Ovary (tissue), 7 donors: ENCODE measurements at regions not wholly inside any gene's neighbourhood (a gene's known extent, or its start where the extent isn't known, plus 50 kb on each side); places are given as distances from the start of the nearest gene placed in this dataset.
"Not testable (repeated sequence)": the region's sequence is repeated elsewhere in the genome, so short reads cannot be mapped to it uniquely, and the experiment has no call there.

ENCODE experiments used
- DNase-seq, 5 donors: peaks; one replicate each; pipeline ENCODE4 v3.0.0-alpha.2; 2019 to 2020
- H3K27ac ChIP-seq, 2 donors: fragments of 200-600 bp; one replicate each; pipeline versions ENCODE4 v1.5.1 to v1.8.0; 2019 to 2022
- H3K27me3 ChIP-seq: fragments of 200-600 bp; one replicate; pipeline ENCODE4 v1.8.0; 2022
- H3K36me3 ChIP-seq: fragments of 200-600 bp; sonication (generic); one replicate; pipeline ENCODE4 v1.5.1; 2019
- H3K4me1 ChIP-seq: one replicate; pipeline ENCODE4 v1.8.1; 2013; ENCODE audit warnings: mild to moderate bottlenecking, moderate library complexity; ENCODE audit not compliant: insufficient read depth
- H3K4me3 ChIP-seq: fragments of 200-600 bp; sonication (generic); one replicate; pipeline ENCODE4 v1.5.1; 2017
- H3K9me3 ChIP-seq, 2 donors: fragments of 200-600 bp in 1 of 2; sonication (generic) in 1 of 2; one replicate each; pipeline versions ENCODE4 v1.5.1 to v1.8.1; 2013 to 2019; ENCODE audit warnings: mild to moderate bottlenecking in 1 of 2, moderate library complexity in 1 of 2
- CTCF ChIP-seq, 3 donors: fragments of 450-650 bp in 2 of 3; fragments of 200-600 bp in 1 of 3; IDR thresholded peaks; one replicate each; pipeline versions ENCODE4 v1.5.1 to v1.8.0; 2016 to 2022; ENCODE audit warnings: antibody characterized with exemption in 3 of 3, mild to moderate bottlenecking in 1 of 3
- EP300 ChIP-seq: sonication (generic); formaldehyde crosslinking; IDR thresholded peaks from one replicate; pipeline ENCODE4 v1.6.1; 2017; ENCODE audit warnings: antibody characterized with exemption
- POLR2A ChIP-seq: fragments of 450-650 bp; IDR thresholded peaks from one replicate; pipeline ENCODE4 v1.6.1; 2017; ENCODE audit warnings: antibody characterized with exemption, mild to moderate bottlenecking, moderate library complexity
- WGBS, 3 donors: extraction: QIAGEN DNeasy Blood & Tissue Kit in 1 of 3; methylation state at CpG; one replicate each; pipeline versions ENCODE4 v1.1.5 to v1.1.7; 2013 to 2017; 5-methylcytosine and 5-hydroxymethylcytosine counted together
- intact Hi-C, 4 donors: fragments of 100-400 bp; cut with DNase I; formaldehyde crosslinking; loops; one replicate each; pipeline versions ENCODE4 v1.11.0 to v1.15.1; 2022 to 2023
- donor health status: DM: no; HTN: no; CAD: no; lungs with moderate emphysema.
- donor health status: DM: no; HTN: no; CAD: no.
- donor health status: Bipolar disorder and iron deficiency.
- donor health status: DM: no; HTN: no; CAD: no.
- donor health status: DM: yes; HTN: yes; CAD: no.

GRCh38 chr5:136750224-136750862 is 385.0 kb upstream of the TRPC7 start:
- no peak for DNase-seq
- no peak overlapping the region for H3K27ac ChIP-seq
- intact Hi-C loops: no loop called here
- no peaks in the 10 kb centered on the region for H3K27me3 ChIP-seq
- WGBS, 3 donors: 50 to 66% (median 56%) methylated on average over 5 of the region's 5 CpGs
- no peaks in the 10 kb centered on the region for H3K36me3 ChIP-seq
- TF ChIP-seq POLR2A: no peak
- H3K9me3 ChIP-seq: no peaks in the 10 kb centered on the region
- no peaks in the 10 kb centered on the region for H3K4me1 ChIP-seq
- no peak overlapping the region for H3K4me3 ChIP-seq

- Histone ChIP-seq H3K4me3 (no peak overlapping the region), H3K27me3 (no peaks in the 10 kb centered on the region), H3K4me1 (no peaks in the 10 kb centered on the region), H3K9me3 (no peaks in the 10 kb centered on the region), H3K36me3 (no peaks in the 10 kb centered on the region), H3K27ac (no peak overlapping the region)
- TF ChIP-seq EP300 (no peak), POLR2A (no peak)
- WGBS, 3 donors: 88 to 97% (median 90%) methylated on average over 1 of the region's 1 CpG
- DNase-seq: no peak
- intact Hi-C loops: no loop called here
Measured at GRCh38 chr5:136749016-136749415, 383.7 kb upstream of the TRPC7 start.

- Histone ChIP-seq H3K9me3 (no peaks in the 10 kb centered on the region), H3K36me3 (no peaks in the 10 kb centered on the region), H3K4me1 (no peaks in the 10 kb centered on the region), H3K4me3 (no peak overlapping the region), H3K27ac (no peak overlapping the region), H3K27me3 (no peaks in the 10 kb centered on the region)
- TF ChIP-seq POLR2A (no peak), EP300 (no peak), CTCF (IDR thresholded peaks at IDR 0.05) (no peak)
- 84 to 88% (median 87%) methylated on average over 1 of the region's 1 CpG for WGBS, 3 donors
- no peak for DNase-seq
- intact Hi-C loops: no loop called here
Measured at GRCh38 chr5:136743052-136743451, 377.7 kb upstream of the TRPC7 start.

DNA sequence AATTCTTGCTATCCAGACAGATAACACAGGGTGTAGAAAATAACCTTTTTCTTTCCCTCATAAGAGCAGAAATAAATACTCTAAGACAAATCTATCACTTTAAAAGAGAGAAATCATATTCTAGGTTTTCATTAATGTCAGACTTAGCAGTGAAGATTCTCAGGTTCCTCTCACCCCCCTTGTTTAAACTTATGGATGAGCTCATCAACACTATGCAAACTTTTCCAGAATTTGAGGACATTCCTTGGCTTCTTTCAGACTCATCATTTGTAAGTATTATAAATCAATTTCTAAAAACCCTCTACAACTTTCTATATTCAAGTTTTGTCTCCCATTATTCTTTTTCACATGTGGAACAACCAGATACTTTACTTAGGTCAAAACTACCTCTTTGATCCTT is 374.9 kb upstream of the TRPC7 start:
- TF ChIP-seq EP300 (no peak), POLR2A (no peak), CTCF (IDR thresholded peaks at IDR 0.05) (no peak)
- Histone ChIP-seq H3K27ac (no peak overlapping the region), H3K36me3 (no peaks in the 10 kb centered on the region), H3K4me1 (no peaks in the 10 kb centered on the region), H3K4me3 (no peak overlapping the region), H3K27me3 (no peaks in the 10 kb centered on the region), H3K9me3 (no peaks in the 10 kb centered on the region)
- DNase-seq: no peak
- intact Hi-C loops: no loop called here

- DNase-seq: not testable (repeated sequence)
Measured at GRCh38 chr5:136739271-136739670, 373.9 kb upstream of the TRPC7 start.

DNA sequence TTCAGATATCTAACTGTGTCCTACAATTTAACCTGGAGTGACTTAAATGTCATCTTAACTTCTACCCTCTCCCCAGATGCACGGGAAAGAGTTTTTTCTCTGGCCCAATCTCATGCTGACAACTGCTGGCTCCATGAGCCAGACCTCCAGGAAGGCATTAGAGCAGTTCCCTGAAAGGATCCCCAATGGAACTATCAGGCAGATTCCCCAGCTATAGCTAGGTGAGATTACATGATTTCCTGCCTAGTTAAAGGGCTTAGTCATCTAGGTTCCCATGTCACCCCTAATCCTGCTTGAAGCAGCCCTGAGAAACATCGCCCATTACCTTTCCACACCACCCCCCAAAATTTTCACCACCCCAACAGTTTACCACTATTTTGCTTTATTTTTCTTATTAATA is 373.5 kb upstream of the TRPC7 start:
- 84 to 86% (median 86%) methylated on average over 2 of the region's 2 CpGs for WGBS, 3 donors
- intact Hi-C loops: no loop called here
- Histone ChIP-seq H3K4me3 (no peak overlapping the region), H3K4me1 (no peaks in the 10 kb centered on the region), H3K27ac (no peak overlapping the region), H3K27me3 (no peaks in the 10 kb centered on the region), H3K9me3 (no peaks in the 10 kb centered on the region), H3K36me3 (no peaks in the 10 kb centered on the region)
- no peak for TF ChIP-seq POLR2A
- no peak for TF ChIP-seq CTCF (IDR thresholded peaks at IDR 0.05)
- no peak for TF ChIP-seq EP300
- no peak for DNase-seq

More at GRCh38 chr5:136739271-136739670, 373.9 kb upstream of the TRPC7 start:
- H3K9me3 ChIP-seq, intact Hi-C loops, H3K4me1 ChIP-seq, H3K27ac ChIP-seq, H3K36me3 ChIP-seq, H3K4me3 ChIP-seq, H3K27me3 ChIP-seq: not testable (repeated sequence)
- 76 to 81% (median 77%) methylated on average over 4 of the region's 4 CpGs for WGBS, 3 donors
